ENCODE measurements at regions not wholly inside any gene's neighbourhood (a gene's known extent, or its start where the extent isn't known, plus 50 kb on each side); places are given as distances from the start of the nearest gene placed in this dataset.
"Not testable (repeated sequence)": the region's sequence is repeated elsewhere in the genome, so short reads cannot be mapped to it uniquely, and the experiment has no call there.

DNA sequence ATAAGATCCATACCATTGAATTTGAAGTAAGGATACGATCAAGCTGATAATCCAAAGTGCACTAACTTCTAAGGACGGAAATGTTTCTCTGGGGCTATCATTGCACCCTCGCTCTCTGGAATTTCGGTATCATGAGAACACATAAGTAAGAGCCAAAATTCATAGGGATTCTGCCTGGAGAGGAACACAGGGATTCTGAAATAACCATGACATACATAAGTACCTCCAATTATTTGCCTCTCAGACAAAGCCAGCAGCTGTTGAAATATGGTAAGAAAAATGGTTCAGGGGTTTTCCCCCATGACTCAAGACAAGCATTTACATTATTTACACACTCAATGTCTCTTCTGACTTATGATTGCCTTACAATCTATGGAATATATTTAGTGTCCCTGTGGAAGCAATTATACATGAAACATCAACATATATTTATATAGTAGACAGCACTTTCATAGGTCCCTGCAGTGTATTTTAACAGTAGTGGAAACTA, 1123.6 kb upstream of the SEL1L start:
- intact Hi-C loops (cut with DNase I, micrococcal nuclease) = no loop called here
- Histone ChIP-seq H3K4me1 (ENCODE audit: low read depth) (no peaks in the 10 kb centered on the region), H3K9me3 (peaks cover 12% of the 10 kb centered on the region), H3K4me3 (no peak overlapping the region), H3K36me3 (ENCODE audit: low read depth) (no peaks in the 10 kb centered on the region)
- TF ChIP-seq, protein P1, sequence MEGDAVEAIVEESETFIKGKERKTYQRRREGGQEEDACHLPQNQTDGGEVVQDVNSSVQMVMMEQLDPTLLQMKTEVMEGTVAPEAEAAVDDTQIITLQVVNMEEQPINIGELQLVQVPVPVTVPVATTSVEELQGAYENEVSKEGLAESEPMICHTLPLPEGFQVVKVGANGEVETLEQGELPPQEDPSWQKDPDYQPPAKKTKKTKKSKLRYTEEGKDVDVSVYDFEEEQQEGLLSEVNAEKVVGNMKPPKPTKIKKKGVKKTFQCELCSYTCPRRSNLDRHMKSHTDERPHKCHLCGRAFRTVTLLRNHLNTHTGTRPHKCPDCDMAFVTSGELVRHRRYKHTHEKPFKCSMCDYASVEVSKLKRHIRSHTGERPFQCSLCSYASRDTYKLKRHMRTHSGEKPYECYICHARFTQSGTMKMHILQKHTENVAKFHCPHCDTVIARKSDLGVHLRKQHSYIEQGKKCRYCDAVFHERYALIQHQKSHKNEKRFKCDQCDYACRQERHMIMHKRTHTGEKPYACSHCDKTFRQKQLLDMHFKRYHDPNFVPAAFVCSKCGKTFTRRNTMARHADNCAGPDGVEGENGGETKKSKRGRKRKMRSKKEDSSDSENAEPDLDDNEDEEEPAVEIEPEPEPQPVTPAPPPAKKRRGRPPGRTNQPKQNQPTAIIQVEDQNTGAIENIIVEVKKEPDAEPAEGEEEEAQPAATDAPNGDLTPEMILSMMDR (IDR thresholded peaks at IDR 0.05) = no peak
- DNase-seq (no peak), ATAC-seq (no peak)

DNA sequence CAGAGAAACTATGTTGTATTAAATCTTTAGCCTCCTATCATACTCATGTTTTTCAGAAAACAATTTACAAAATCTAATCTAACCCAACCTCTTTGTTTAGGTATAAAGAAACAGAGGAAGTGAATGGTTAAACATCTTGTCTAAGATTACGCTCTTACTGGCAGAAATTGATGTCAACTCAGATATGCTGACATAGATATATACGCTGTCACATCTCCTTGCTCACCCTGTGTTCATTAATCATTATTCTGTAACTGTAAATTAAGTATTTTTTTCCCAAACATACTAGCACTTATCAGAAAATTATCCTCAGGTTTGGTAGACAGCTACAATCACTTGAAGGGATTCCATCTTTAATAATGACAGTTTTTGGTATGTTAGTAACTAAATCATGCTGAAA, 1127.6 kb upstream of the SEL1L start:
- intact Hi-C loops (cut with DNase I, micrococcal nuclease) = no loop called here
- ATAC-seq = no peak
- DNase-seq = no peak
- Histone ChIP-seq H3K4me3 (no peak overlapping the region), H3K4me1 (ENCODE audit: low read depth) (no peaks in the 10 kb centered on the region), H3K36me3 (ENCODE audit: low read depth) (no peaks in the 10 kb centered on the region), H3K9me3 (no peaks in the 10 kb centered on the region)
- TF ChIP-seq, protein P1 (IDR thresholded peaks at IDR 0.05) = no peak

DNA sequence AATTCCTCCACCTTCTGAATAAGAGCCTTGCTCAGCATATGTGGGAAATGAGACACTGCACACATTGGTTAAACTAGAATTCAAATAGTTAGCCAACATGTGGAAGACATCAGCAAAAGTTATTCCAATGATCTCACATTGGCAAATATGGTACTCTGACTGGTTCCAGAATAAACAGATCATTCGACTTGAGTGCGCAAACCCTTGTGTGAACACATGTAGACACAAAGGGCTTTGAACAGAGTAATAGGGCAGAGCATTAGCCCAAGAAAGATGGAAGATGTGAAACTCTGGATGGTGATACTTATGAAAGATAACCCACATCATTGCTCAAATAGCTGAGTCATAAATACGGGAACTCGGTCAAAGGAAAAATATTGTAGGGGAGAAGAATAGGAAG, 1133.4 kb upstream of the SEL1L start:
- DNase-seq (no peak), ATAC-seq (no peak)
- intact Hi-C loops (cut with DNase I, micrococcal nuclease) = no loop called here
- Histone ChIP-seq H3K9me3 (peaks cover 5% of the 10 kb centered on the region), H3K4me1 (ENCODE audit: low read depth) (no peaks in the 10 kb centered on the region), H3K36me3 (ENCODE audit: low read depth) (no peaks in the 10 kb centered on the region), H3K4me3 (no peak overlapping the region)
- TF ChIP-seq, protein P1 (IDR thresholded peaks at IDR 0.05) = no peak

DNA sequence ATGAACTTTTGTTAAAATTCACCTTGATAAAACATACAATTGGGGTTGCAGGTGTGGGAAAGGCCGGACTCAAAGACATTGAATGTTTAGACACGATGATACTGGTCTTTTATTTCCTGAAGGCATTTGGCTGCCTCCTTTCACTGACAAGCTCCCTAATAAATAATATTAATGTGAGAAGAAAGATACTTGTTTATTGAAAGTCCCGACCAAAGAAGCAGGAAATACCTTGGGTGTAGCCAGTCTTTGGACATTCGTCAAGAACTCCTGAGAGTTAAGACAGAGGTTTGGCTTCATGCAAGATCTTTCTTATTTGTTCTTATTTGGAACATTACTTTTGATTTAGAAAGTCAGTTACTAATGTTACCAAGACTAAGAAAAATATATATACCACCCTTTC, 1133.8 kb upstream of the SEL1L start:
- H3K4me1 ChIP-seq (ENCODE audit: low read depth) = no peaks in the 10 kb centered on the region
- H3K36me3 ChIP-seq (ENCODE audit: low read depth) = no peaks in the 10 kb centered on the region
- no peak for ATAC-seq
- TF ChIP-seq, protein P1 (IDR thresholded peaks at IDR 0.05) = no peak
- intact Hi-C loops (cut with DNase I, micrococcal nuclease) = no loop called here
- no peak overlapping the region for H3K4me3 ChIP-seq
- H3K9me3 ChIP-seq = peaks cover 5% of the 10 kb centered on the region
- no peak for DNase-seq

DNA sequence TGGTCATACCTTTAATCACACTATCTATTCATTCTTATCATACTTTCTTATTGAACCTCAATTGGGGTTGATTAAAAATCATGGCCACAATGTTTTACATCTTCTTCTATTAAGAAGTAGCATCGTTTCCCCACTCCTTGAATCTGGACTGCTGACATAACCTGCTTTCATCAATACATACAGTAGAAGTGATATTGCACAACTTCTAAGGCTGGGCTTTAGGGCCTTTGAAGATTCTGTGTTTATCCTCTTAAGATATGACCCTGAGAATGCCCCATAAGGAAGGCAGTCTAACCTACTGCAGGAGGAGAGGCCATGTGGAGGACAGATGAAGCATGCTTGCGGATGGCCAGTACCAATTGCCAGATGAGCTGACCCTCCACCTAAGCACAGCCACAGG, 1142.8 kb upstream of the SEL1L start:
- intact Hi-C loops (cut with DNase I, micrococcal nuclease) = no loop called here
- Histone ChIP-seq H3K4me1 (ENCODE audit: low read depth) (no peaks in the 10 kb centered on the region), H3K4me3 (no peak overlapping the region), H3K9me3 (peaks cover 5% of the 10 kb centered on the region), H3K36me3 (ENCODE audit: low read depth) (no peaks in the 10 kb centered on the region)
- no peak for ATAC-seq
- no peak for DNase-seq
- TF ChIP-seq, protein P1 (IDR thresholded peaks at IDR 0.05) = no peak

DNA sequence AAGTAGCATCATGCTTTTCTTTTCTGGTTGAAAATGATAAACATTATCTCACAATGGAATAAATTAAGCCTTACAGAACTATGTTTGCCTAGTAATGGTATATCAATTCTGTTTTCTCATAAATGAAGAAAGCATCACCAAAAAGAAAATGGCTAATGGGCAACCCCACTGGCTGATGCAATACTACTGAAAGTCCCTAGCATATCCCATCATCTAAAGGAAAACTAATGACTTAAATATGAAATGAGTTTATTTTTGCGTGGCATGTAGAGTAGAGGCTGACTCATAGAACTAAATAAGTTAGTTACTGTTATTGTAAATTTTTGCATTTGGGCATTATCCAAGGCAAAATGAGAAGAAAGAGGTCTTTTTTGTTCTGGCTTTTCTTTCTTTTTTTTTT, 1156.3 kb upstream of the SEL1L start:
- Histone ChIP-seq H3K4me3 (no peak overlapping the region), H3K4me1 (ENCODE audit: low read depth) (no peaks in the 10 kb centered on the region), H3K9me3 (peaks cover 4% of the 10 kb centered on the region), H3K36me3 (ENCODE audit: low read depth) (no peaks in the 10 kb centered on the region)
- DNase-seq = no peak
- ATAC-seq = no peak
- TF ChIP-seq, protein P1 (IDR thresholded peaks at IDR 0.05) = no peak
- intact Hi-C loops (cut with DNase I, micrococcal nuclease) = no loop called here

DNA sequence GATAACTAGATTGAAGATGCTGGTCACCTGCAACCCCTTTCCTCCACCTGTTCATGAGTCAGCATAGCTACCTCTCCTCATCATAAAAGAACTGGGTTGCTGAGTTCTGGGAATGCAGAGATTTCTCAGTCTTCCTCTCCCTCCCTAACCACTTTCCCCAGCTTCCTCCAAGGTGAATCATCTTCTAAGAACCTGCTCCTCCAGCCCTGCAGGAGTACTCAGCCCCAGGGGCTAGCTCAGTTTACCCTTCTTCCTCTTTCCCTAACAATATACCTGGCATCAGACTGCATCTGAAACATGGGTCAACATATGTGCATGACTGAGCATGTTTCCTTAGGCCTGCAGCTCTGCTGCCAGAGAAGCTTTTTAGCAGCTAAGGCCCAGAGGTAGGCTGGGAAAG, 1157.5 kb upstream of the SEL1L start:
- intact Hi-C loops (cut with DNase I, micrococcal nuclease) = not testable (repeated sequence)

More for the DNA sequence above, 1157.5 kb upstream of the SEL1L start:
- not testable (repeated sequence) for H3K4me1 ChIP-seq (ENCODE audit: low read depth); ATAC-seq; H3K9me3 ChIP-seq; DNase-seq; H3K4me3 ChIP-seq; H3K36me3 ChIP-seq (ENCODE audit: low read depth)

All from mucosa of descending colon (tissue), 3 donors.